ENCODE measurements at regions not wholly inside any gene's neighbourhood (a gene's known extent, or its start where the extent isn't known, plus 50 kb on each side); places are given as distances from the start of the nearest gene placed in this dataset.

- TF ChIP-seq CTCF (IDR thresholded peaks at IDR 0.05; ENCODE audit: insufficient read depth, low read depth, low read length) (no peak), EZH2 (IDR thresholded peaks at IDR 0.05; ENCODE audit: insufficient read depth, low read length) (no peak)
These were observed 365.0 kb downstream of the KIF20B start for GRCh38 chr10:90066435-90066834.
